Breast epithelium (tissue), 4 donors: ENCODE measurements at regions not wholly inside any gene's neighbourhood (a gene's known extent, or its start where the extent isn't known, plus 50 kb on each side); places are given as distances from the start of the nearest gene placed in this dataset.

ENCODE experiments used
- DNase-seq, 2 donors: peaks; one replicate each; pipeline ENCODE4 v3.0.0-alpha.2; 2019; ENCODE audit warnings: low spot score in 2 of 2
- H3K27ac ChIP-seq, 2 donors: fragments of 200-600 bp; sonication (generic) in 1 of 2; one replicate each; pipeline ENCODE4 v1.5.1; 2016 to 2019; ENCODE audit warnings: mild to moderate bottlenecking in 1 of 2
- H3K27me3 ChIP-seq, 2 donors: fragments of 200-600 bp; sonication (generic) in 1 of 2; one replicate each; pipeline versions ENCODE4 v1.5.1 to v1.6.0; 2017 to 2019; ENCODE audit warnings: control low read depth in 1 of 2, mild to moderate bottlenecking in 1 of 2
- H3K36me3 ChIP-seq: fragments of 200-600 bp; one replicate; pipeline ENCODE4 v1.5.1; 2019
- H3K4me1 ChIP-seq, 2 donors: fragments of 200-600 bp; sonication (generic); one replicate each; pipeline ENCODE4 v1.5.1; 2016 to 2019; ENCODE audit warnings: control low read depth in 1 of 2
- H3K4me3 ChIP-seq, 3 donors: fragments of 200-600 bp; sonication (generic); 1 replicate in 2 of 3; 2 replicates in 1 of 3; pipeline ENCODE4 v1.5.1; 2016 to 2019; ENCODE audit warnings: mild to moderate bottlenecking in 3 of 3, moderate library complexity in 2 of 3
- H3K9me3 ChIP-seq, 2 donors: fragments of 200-600 bp; sonication (generic) in 1 of 2; one replicate each; pipeline ENCODE4 v1.5.1; 2016 to 2019; ENCODE audit warnings: control low read depth in 1 of 2
- CTCF ChIP-seq, 3 donors: fragments of 450-650 bp; IDR thresholded peaks; one replicate each; pipeline ENCODE4 v1.5.1; 2016 to 2017; ENCODE audit warnings: antibody characterized with exemption in 3 of 3, mild to moderate bottlenecking in 3 of 3, moderate library complexity in 3 of 3
- POLR2A ChIP-seq: fragments of 450-650 bp; IDR thresholded peaks from one replicate; pipeline ENCODE4 v1.6.1; 2016; ENCODE audit warnings: antibody characterized with exemption, mild to moderate bottlenecking, moderate library complexity
- POLR2AphosphoS5 ChIP-seq, 3 donors: sonication (generic); formaldehyde crosslinking; IDR thresholded peaks; one replicate each; pipeline ENCODE4 v1.6.1; 2017; ENCODE audit warnings: antibody characterized with exemption in 3 of 3
- intact Hi-C: fragments of 100-400 bp; cut with DNase I; formaldehyde crosslinking; loops from one replicate; pipeline ENCODE4 v1.15.1; 2023; ENCODE audit warnings: low total_unique reads

- Histone ChIP-seq H3K9me3 (no peaks in the 10 kb centered on the region), H3K4me3 (no peak overlapping the region), H3K4me1 (no peaks in the 10 kb centered on the region), H3K27ac (no peak overlapping the region), H3K36me3 (no peaks in the 10 kb centered on the region), H3K27me3 (peaks cover 0 to 38% of the 10 kb centered on the region in 2 donors)
- no peak for TF ChIP-seq POLR2AphosphoS5 (IDR thresholded peaks at IDR 0.05)
- TF ChIP-seq CTCF (IDR thresholded peaks at IDR 0.05): no peak
- TF ChIP-seq POLR2A: no peak
- intact Hi-C loops: no loop called here
- no peak for DNase-seq
Observed at GRCh38 chr16:50957056-50957455, 194.0 kb downstream of the SALL1 start.

- Histone ChIP-seq H3K4me1 (no peaks in the 10 kb centered on the region), H3K36me3 (no peaks in the 10 kb centered on the region), H3K27me3 (peaks cover 0 to 42% of the 10 kb centered on the region in 2 donors), H3K27ac (no peak overlapping the region), H3K9me3 (no peaks in the 10 kb centered on the region), H3K4me3 (no peak overlapping the region)
- DNase-seq: no peak
- intact Hi-C loops: no loop called here
- TF ChIP-seq POLR2A: no peak
- TF ChIP-seq CTCF (IDR thresholded peaks at IDR 0.05): no peak
- no peak for TF ChIP-seq POLR2AphosphoS5 (IDR thresholded peaks at IDR 0.05)
Observed at GRCh38 chr16:50956637-50957036, 194.4 kb downstream of the SALL1 start.

GRCh38 chr16:50955311-50955710 lies 195.8 kb downstream of the SALL1 start:
- TF ChIP-seq CTCF (IDR thresholded peaks at IDR 0.05) (no peak), POLR2A (no peak), POLR2AphosphoS5 (IDR thresholded peaks at IDR 0.05) (no peak)
- no peaks in the 10 kb centered on the region for H3K9me3 ChIP-seq
- DNase-seq: no peak
- intact Hi-C loops: no loop called here
- H3K36me3 ChIP-seq: no peaks in the 10 kb centered on the region
- no peak overlapping the region for H3K4me3 ChIP-seq
- H3K4me1 ChIP-seq: no peaks in the 10 kb centered on the region
- no peak overlapping the region for H3K27ac ChIP-seq
- H3K27me3 ChIP-seq: peaks cover 0 to 46% of the 10 kb centered on the region in 2 donors

DNA sequence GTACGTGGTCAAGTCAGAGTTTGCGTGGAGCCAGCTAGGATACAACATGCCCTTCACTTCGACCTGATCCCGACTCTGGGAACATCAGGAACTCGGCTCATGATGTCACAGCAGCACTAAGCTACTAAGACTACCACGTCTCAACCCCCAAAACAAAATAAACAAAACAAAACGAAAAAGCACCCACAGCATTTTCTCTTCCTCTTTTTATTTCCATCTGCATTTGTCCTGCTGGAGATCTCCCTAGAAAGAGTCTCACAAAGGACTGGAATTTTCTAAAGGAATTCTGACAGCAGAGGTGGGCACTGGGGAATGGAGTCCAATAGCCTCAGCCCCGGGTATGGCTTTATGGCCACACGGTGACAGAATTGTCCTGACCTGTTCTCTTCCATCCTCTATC lies 196.6 kb downstream of the SALL1 start:
- H3K27ac ChIP-seq: no peak overlapping the region
- intact Hi-C loops: no loop called here
- no peak for DNase-seq
- H3K36me3 ChIP-seq: no peaks in the 10 kb centered on the region
- no peaks in the 10 kb centered on the region for H3K9me3 ChIP-seq
- no peaks in the 10 kb centered on the region for H3K4me1 ChIP-seq
- TF ChIP-seq POLR2A (no peak), POLR2AphosphoS5 (IDR thresholded peaks at IDR 0.05) (no peak), CTCF (IDR thresholded peaks at IDR 0.05) (no peak)
- peaks cover 0 to 52% of the 10 kb centered on the region in 2 donors for H3K27me3 ChIP-seq
- no peak overlapping the region for H3K4me3 ChIP-seq

DNA sequence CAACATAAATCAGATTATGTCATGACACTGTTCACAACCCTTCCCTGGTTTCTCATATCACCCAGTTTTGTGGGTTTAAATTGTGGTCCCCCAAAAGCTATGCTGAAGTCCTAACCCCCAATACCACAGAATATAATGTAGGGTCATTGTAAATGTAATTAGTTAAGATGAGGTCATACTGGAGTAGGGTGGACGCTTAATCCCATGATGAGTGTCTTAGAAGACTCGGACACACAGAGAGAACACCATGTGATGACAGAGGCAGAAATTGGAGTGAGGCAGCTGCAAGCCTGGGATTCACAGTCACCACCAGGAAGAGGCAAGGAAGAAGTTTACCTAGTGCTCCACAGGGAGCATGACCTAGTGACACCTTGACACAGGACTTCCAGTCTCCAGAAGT lies 197.8 kb downstream of the SALL1 start:
- TF ChIP-seq CTCF (IDR thresholded peaks at IDR 0.05): no peak
- TF ChIP-seq POLR2A: no peak
- TF ChIP-seq POLR2AphosphoS5 (IDR thresholded peaks at IDR 0.05): no peak
- intact Hi-C loops: no loop called here
- H3K9me3 ChIP-seq: no peaks in the 10 kb centered on the region
- H3K4me3 ChIP-seq: no peak overlapping the region
- no peak for DNase-seq
- no peaks in the 10 kb centered on the region for H3K4me1 ChIP-seq
- H3K36me3 ChIP-seq: no peaks in the 10 kb centered on the region
- H3K27me3 ChIP-seq: peaks cover 0 to 45% of the 10 kb centered on the region in 2 donors
- H3K27ac ChIP-seq: no peak overlapping the region
